ENCODE measurements at regions not wholly inside any gene's neighbourhood (a gene's known extent, or its start where the extent isn't known, plus 50 kb on each side); places are given as distances from the start of the nearest gene placed in this dataset.

- no peak for DNase-seq (ENCODE audit: low read depth)
These were observed 123.4 kb upstream of the CXCL14 start for GRCh38 chr5:135702191-135702590.

- DNase-seq (ENCODE audit: low read depth), result no peak
These were observed 121.9 kb upstream of the CXCL14 start for GRCh38 chr5:135700731-135701130.

- no peak for DNase-seq (ENCODE audit: low read depth)
These were observed 119.2 kb upstream of the CXCL14 start for GRCh38 chr5:135697959-135698345.

GRCh38 chr5:135697251-135697958, 118.6 kb upstream of the CXCL14 start:
- no peak for DNase-seq (ENCODE audit: low read depth)

GRCh38 chr5:135696317-135696716, 117.5 kb upstream of the CXCL14 start:
- no peak for DNase-seq (ENCODE audit: low read depth)

GRCh38 chr5:135695656-135696313, 117.0 kb upstream of the CXCL14 start:
- no peak for DNase-seq (ENCODE audit: low read depth)

GRCh38 chr5:135694906-135695305, 116.1 kb upstream of the CXCL14 start:
- no peak for DNase-seq (ENCODE audit: low read depth)

GRCh38 chr5:135694012-135694411, 115.2 kb upstream of the CXCL14 start:
- DNase-seq (ENCODE audit: low read depth), result no peak

- no peak for DNase-seq (ENCODE audit: low read depth)
These were observed 114.7 kb upstream of the CXCL14 start for GRCh38 chr5:135693371-135693955.

- no peak for DNase-seq (ENCODE audit: low read depth)
These were observed 112.3 kb upstream of the CXCL14 start for GRCh38 chr5:135691044-135691443.

- no peak for DNase-seq (ENCODE audit: low read depth)
These were observed 111.7 kb upstream of the CXCL14 start for GRCh38 chr5:135690466-135690865.

GRCh38 chr5:135689506-135689905, 110.7 kb upstream of the CXCL14 start:
- DNase-seq (ENCODE audit: low read depth), result no peak

- DNase-seq (ENCODE audit: low read depth), result no peak
These were observed 109.6 kb upstream of the CXCL14 start for GRCh38 chr5:135688385-135688784.

- DNase-seq (ENCODE audit: low read depth), result no peak
These were observed 104.4 kb upstream of the CXCL14 start for GRCh38 chr5:135683189-135683588.

GRCh38 chr5:135680713-135681112, 101.9 kb upstream of the CXCL14 start:
- no peak for DNase-seq (ENCODE audit: low read depth)

GRCh38 chr5:135678640-135679268, 100.0 kb upstream of the CXCL14 start:
- DNase-seq (ENCODE audit: low read depth), result no peak

GRCh38 chr5:135671966-135672365, 93.2 kb upstream of the CXCL14 start:
- no peak for DNase-seq (ENCODE audit: low read depth)

- no peak for DNase-seq (ENCODE audit: low read depth)
These were observed 92.4 kb upstream of the CXCL14 start for GRCh38 chr5:135671052-135671705.

- DNase-seq (ENCODE audit: low read depth), result no peak
These were observed 91.8 kb upstream of the CXCL14 start for GRCh38 chr5:135670588-135670987.

- no peak for DNase-seq (ENCODE audit: low read depth)
These were observed 90.6 kb upstream of the CXCL14 start for GRCh38 chr5:135669416-135669815.

GRCh38 chr5:135667673-135668072, 88.9 kb upstream of the CXCL14 start:
- no peak for DNase-seq (ENCODE audit: low read depth)

- DNase-seq (ENCODE audit: low read depth), result no peak
These were observed 88.4 kb upstream of the CXCL14 start for GRCh38 chr5:135667204-135667603.

Measured in HS-27A (cell line).